Keratinocyte (primary cell): ENCODE measurements at regions not wholly inside any gene's neighbourhood (a gene's known extent, or its start where the extent isn't known, plus 50 kb on each side); places are given as distances from the start of the nearest gene placed in this dataset.

Experiments used
- DNase-seq: peaks from one replicate; pipeline ENCODE4 v3.0.0-alpha.2; 2011; ENCODE audit warnings: low read depth, missing footprints, low spot score
- FAIRE-seq: peaks from 2 replicates; lab custom pipeline; 2011; peaks lifted over from hg19 to GRCh38; lab: Jason Lieb, UNC
- H2AFZ ChIP-seq: 2 replicates; pipeline ENCODE4 v1.6.0; 2012; ENCODE audit warnings: low read length, control low read depth, inconsistent platforms; ENCODE audit not compliant: control insufficient read depth
- H3K27ac ChIP-seq: 2 replicates; pipeline ENCODE4 v1.5.1; 2011; ENCODE audit warnings: low read length; ENCODE audit not compliant: control insufficient read depth, insufficient read depth
- H3K27me3 ChIP-seq: 3 replicates; pipeline ENCODE4 v1.6.0; 2011; ENCODE audit warnings: low read length; ENCODE audit not compliant: control insufficient read depth, insufficient read depth; ENCODE audit errors: extremely low read depth
- H3K36me3 ChIP-seq, 2 experiments: 2 replicates in 1 of 2; 3 replicates in 1 of 2; pipeline ENCODE4 v1.5.1; 2011; ENCODE audit warnings: low read length in 2 of 2, mild to moderate bottlenecking in 1 of 2; ENCODE audit not compliant: control insufficient read depth in 2 of 2, insufficient read depth in 2 of 2; ENCODE audit errors: extremely low read depth in 1 of 2
- H3K4me1 ChIP-seq: 3 replicates; pipeline ENCODE4 v1.5.1; 2011; ENCODE audit warnings: low read length; ENCODE audit not compliant: control insufficient read depth, insufficient read depth; ENCODE audit errors: extremely low read depth
- H3K4me2 ChIP-seq: 3 replicates; pipeline ENCODE4 v1.6.0; 2011; ENCODE audit warnings: low read depth, low read length; ENCODE audit not compliant: control insufficient read depth, insufficient read depth; ENCODE audit errors: extremely low read depth
- H3K4me3 ChIP-seq, 3 experiments: fragments of 200-600 bp in 1 of 3; sonication (generic) in 1 of 3; 2 replicates in 2 of 3; 3 replicates in 1 of 3; pipeline ENCODE4 v1.5.1; 2011 to 2016; ENCODE audit warnings: low read length in 3 of 3, mild to moderate bottlenecking in 3 of 3, control low read depth in 2 of 3, inconsistent platforms in 1 of 3, low read depth in 1 of 3, mixed read lengths in 1 of 3, mixed run types in 1 of 3, moderate library complexity in 1 of 3; ENCODE audit not compliant: control insufficient read depth in 2 of 3, insufficient read depth in 2 of 3; ENCODE audit errors: extremely low read depth in 1 of 3
- H3K79me2 ChIP-seq: 2 replicates; pipeline ENCODE4 v1.6.0; 2012; ENCODE audit warnings: low read length; ENCODE audit not compliant: control insufficient read depth, insufficient read depth
- H3K9ac ChIP-seq: 3 replicates; pipeline ENCODE4 v1.6.0; 2011; ENCODE audit warnings: low read length; ENCODE audit not compliant: control insufficient read depth, insufficient read depth; ENCODE audit errors: extremely low read depth
- H3K9me1 ChIP-seq: 3 replicates; pipeline ENCODE4 v1.6.0; 2011; ENCODE audit warnings: low read length; ENCODE audit not compliant: control insufficient read depth, insufficient read depth; ENCODE audit errors: extremely low read depth
- H3K9me3 ChIP-seq: 2 replicates; pipeline ENCODE4 v1.5.1; 2012; ENCODE audit warnings: low read depth, low read length; ENCODE audit not compliant: control insufficient read depth
- H4K20me1 ChIP-seq: 3 replicates; pipeline ENCODE4 v1.6.0; 2011; ENCODE audit warnings: low read length; ENCODE audit not compliant: control insufficient read depth, insufficient read depth; ENCODE audit errors: extremely low read depth
- CTCF ChIP-seq, 3 experiments: IDR thresholded peaks in 1 of 3; conservative IDR thresholded peaks in 1 of 3; optimal IDR thresholded peaks in 1 of 3; 2 replicates in 2 of 3; 3 replicates in 1 of 3; pipeline versions ENCODE3 to v1.5.1; 2011; ENCODE audit warnings: low read length in 3 of 3, mild to moderate bottlenecking in 3 of 3, moderate library complexity in 2 of 3, control low read depth in 1 of 3, inconsistent platforms in 1 of 3; ENCODE audit not compliant: insufficient read depth in 2 of 3; ENCODE audit errors: extremely low read depth in 1 of 3
- EZH2 ChIP-seq: IDR thresholded peaks from one replicate; pipeline ENCODE4 v1.6.1; 2012; ENCODE audit warnings: inconsistent platforms, mild to moderate bottlenecking, low read length, moderate library complexity
- dilution Hi-C: fragments of 300-500 bp; cut with MboI; formaldehyde crosslinking; loops from one replicate; pipeline ENCODE4 v1.7.0; 2020; ENCODE audit warnings: low sequenced_read_pairs; ENCODE audit not compliant: extremely low pct_ligation_motif_present

GRCh38 chr5:98500811-98501210 lies 272.7 kb upstream of the RGMB start:
- Histone ChIP-seq H3K27me3 (no peaks in the 10 kb centered on the region), H3K79me2 (no peaks in the 10 kb centered on the region), H3K4me1 (no peaks in the 10 kb centered on the region), H4K20me1 (no peaks in the 10 kb centered on the region), H2AFZ (no peak overlapping the region), H3K27ac (no peak overlapping the region), H3K4me2 (no peak overlapping the region), H3K9ac (no peak overlapping the region), H3K4me3 (no peak overlapping the region), H3K9me1 (no peaks in the 10 kb centered on the region), H3K9me3 (no peaks in the 10 kb centered on the region), H3K36me3 (no peaks in the 10 kb centered on the region)
- DNase-seq (no peak), FAIRE-seq (no peak)
- dilution Hi-C loops: no loop called here
- TF ChIP-seq EZH2 (no peak), CTCF (optimal IDR thresholded peaks at IDR 0.05 in 1 of 3, IDR thresholded peaks at IDR 0.05 in 1 of 3, conservative IDR thresholded peaks at IDR 0.05 in 1 of 3; ENCODE audit: extremely low read depth in 1 of 3, insufficient read depth in 2 of 3, low read length in 3 of 3) (no peak)

GRCh38 chr5:98503616-98504015 lies 269.8 kb upstream of the RGMB start:
- no peaks in the 10 kb centered on the region for H4K20me1 ChIP-seq
- no peak overlapping the region for H3K27ac ChIP-seq
- FAIRE-seq: no peak
- H3K9me1 ChIP-seq: no peaks in the 10 kb centered on the region
- H3K4me1 ChIP-seq: no peaks in the 10 kb centered on the region
- no peak overlapping the region for H3K4me2 ChIP-seq
- no peaks in the 10 kb centered on the region for H3K79me2 ChIP-seq
- H3K27me3 ChIP-seq: no peaks in the 10 kb centered on the region
- DNase-seq: no peak
- no peaks in the 10 kb centered on the region for H3K9me3 ChIP-seq
- TF ChIP-seq EZH2: no peak
- TF ChIP-seq CTCF (optimal IDR thresholded peaks at IDR 0.05 in 1 of 3, IDR thresholded peaks at IDR 0.05 in 1 of 3, conservative IDR thresholded peaks at IDR 0.05 in 1 of 3; ENCODE audit: extremely low read depth in 1 of 3, insufficient read depth in 2 of 3, low read length in 3 of 3): no peak
- H3K4me3 ChIP-seq: no peak overlapping the region
- dilution Hi-C loops: no loop called here
- H3K9ac ChIP-seq: no peak overlapping the region
- peak overlapping the region; percentile 53 for H2AFZ ChIP-seq
- H3K36me3 ChIP-seq: no peaks in the 10 kb centered on the region
